ENCODE measurements at regions not wholly inside any gene's neighbourhood (a gene's known extent, or its start where the extent isn't known, plus 50 kb on each side); places are given as distances from the start of the nearest gene placed in this dataset.

DNA sequence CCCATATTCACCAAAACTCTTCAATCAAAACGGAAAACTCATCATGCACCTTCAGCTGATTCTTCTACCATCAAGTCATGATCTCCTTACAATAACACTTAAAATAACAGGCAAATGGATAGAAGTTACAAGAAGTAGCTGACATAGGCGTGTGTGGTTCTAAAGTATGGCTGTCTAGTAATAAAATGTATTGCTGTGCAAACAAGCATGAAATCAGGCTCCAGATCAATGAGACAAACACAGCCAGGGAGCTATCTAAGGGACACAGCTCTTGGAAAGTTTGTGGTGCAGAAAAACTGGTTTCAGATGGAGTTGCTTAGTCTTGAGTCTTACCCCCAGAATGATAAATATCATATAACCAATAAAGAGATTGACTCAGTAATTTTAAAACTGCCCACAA is 434.8 kb upstream of the NOX3 start:
- ChIA-PET RAD21 (ENCODE audit: low non-redundant PET in 1 of 2, low total read pairs in 2 of 2, uncharacterized antibody in 2 of 2, unreplicated experiment in 2 of 2) (no interaction called here), POLR2A (no interaction called here), CTCF (no interaction called here)
- Histone ChIP-seq H3K27me3 (ENCODE audit: insufficient read depth, low read length) (no peaks in the 10 kb centered on the region), H2AFZ (ENCODE audit: low read depth, low read length, poor library complexity, severe bottlenecking) (no peak overlapping the region), H3K4me3 (replicated peaks in 1 of 2; ENCODE audit: low read depth in 1 of 2, low read length in 2 of 2) (no peak overlapping the region), H3K27ac (ENCODE audit: low read depth, low read length) (no peak overlapping the region), H3K79me2 (ENCODE audit: insufficient read depth, low read length) (no peaks in the 10 kb centered on the region), H3K9me2 (ENCODE audit: insufficient read depth) (no peaks in the 10 kb centered on the region), H3K36me3 (ENCODE audit: control insufficient read depth in 1 of 2, insufficient read depth in 2 of 2, low read length in 2 of 2) (no peaks in the 10 kb centered on the region), H3K9me3 (ENCODE audit: control insufficient read depth in 1 of 2, insufficient read depth in 1 of 2, low read depth in 1 of 2, low read length in 2 of 2) (no peaks in the 10 kb centered on the region), H3K4me1 (ENCODE audit: control insufficient read depth in 1 of 2, insufficient read depth in 2 of 2, low read length in 2 of 2) (no peaks in the 10 kb centered on the region), H3K4me2 (ENCODE audit: low read length) (no peak overlapping the region), H4K20me1 (ENCODE audit: insufficient read depth) (no peaks in the 10 kb centered on the region), H3K9ac (ENCODE audit: low read length) (no peak overlapping the region)
- BruUV-seq (replicated peaks), result no TSS peak
- TF ChIP-seq EZH2 (IDR thresholded peaks at IDR 0.05), result no peak
- TF ChIP-seq, protein P1, sequence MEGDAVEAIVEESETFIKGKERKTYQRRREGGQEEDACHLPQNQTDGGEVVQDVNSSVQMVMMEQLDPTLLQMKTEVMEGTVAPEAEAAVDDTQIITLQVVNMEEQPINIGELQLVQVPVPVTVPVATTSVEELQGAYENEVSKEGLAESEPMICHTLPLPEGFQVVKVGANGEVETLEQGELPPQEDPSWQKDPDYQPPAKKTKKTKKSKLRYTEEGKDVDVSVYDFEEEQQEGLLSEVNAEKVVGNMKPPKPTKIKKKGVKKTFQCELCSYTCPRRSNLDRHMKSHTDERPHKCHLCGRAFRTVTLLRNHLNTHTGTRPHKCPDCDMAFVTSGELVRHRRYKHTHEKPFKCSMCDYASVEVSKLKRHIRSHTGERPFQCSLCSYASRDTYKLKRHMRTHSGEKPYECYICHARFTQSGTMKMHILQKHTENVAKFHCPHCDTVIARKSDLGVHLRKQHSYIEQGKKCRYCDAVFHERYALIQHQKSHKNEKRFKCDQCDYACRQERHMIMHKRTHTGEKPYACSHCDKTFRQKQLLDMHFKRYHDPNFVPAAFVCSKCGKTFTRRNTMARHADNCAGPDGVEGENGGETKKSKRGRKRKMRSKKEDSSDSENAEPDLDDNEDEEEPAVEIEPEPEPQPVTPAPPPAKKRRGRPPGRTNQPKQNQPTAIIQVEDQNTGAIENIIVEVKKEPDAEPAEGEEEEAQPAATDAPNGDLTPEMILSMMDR (IDR thresholded peaks at IDR 0.05 in 2 of 3, conservative IDR thresholded peaks at IDR 0.05 in 1 of 3; ENCODE audit: borderline replicate concordance in 1 of 3, insufficient read depth in 1 of 3, low read depth in 2 of 3, low read length in 2 of 3), result no peak
- DNase-seq (ENCODE audit: low read depth, low spot score) (no peak), ATAC-seq (no peak)
- intact Hi-C loops (cut with micrococcal nuclease), result no loop called here

DNA sequence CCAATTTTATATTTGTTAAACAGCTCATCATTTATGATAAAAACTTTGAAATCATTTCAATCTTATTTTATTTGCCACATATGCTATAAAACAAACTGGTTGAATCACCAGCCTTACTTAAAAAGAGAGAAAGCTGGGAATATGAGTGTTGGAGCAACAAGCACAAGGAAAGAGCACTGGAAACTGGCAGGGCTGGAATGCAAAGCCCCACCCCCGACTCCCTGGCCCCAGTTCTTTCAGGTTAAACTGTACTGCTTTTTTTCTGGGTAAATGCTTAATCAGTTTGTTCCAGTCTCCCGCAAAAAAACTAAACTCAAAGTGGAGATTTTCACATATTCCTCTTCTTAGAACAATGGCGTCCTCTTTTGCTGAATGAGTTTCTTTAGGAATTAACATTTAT is 433.8 kb upstream of the NOX3 start:
- Histone ChIP-seq H3K27me3 (ENCODE audit: insufficient read depth, low read length) (no peaks in the 10 kb centered on the region), H3K79me2 (ENCODE audit: insufficient read depth, low read length) (no peaks in the 10 kb centered on the region), H3K4me2 (ENCODE audit: low read length) (no peak overlapping the region), H3K36me3 (ENCODE audit: control insufficient read depth in 1 of 2, insufficient read depth in 2 of 2, low read length in 2 of 2) (no peaks in the 10 kb centered on the region), H2AFZ (ENCODE audit: low read depth, low read length, poor library complexity, severe bottlenecking) (no peak overlapping the region), H3K4me1 (ENCODE audit: control insufficient read depth in 1 of 2, insufficient read depth in 2 of 2, low read length in 2 of 2) (no peaks in the 10 kb centered on the region), H3K9ac (ENCODE audit: low read length) (no peak overlapping the region), H4K20me1 (ENCODE audit: insufficient read depth) (no peaks in the 10 kb centered on the region), H3K4me3 (replicated peaks in 1 of 2; ENCODE audit: low read depth in 1 of 2, low read length in 2 of 2) (no peak overlapping the region), H3K9me2 (ENCODE audit: insufficient read depth) (no peaks in the 10 kb centered on the region), H3K9me3 (ENCODE audit: control insufficient read depth in 1 of 2, insufficient read depth in 1 of 2, low read depth in 1 of 2, low read length in 2 of 2) (no peaks in the 10 kb centered on the region), H3K27ac (ENCODE audit: low read depth, low read length) (no peak overlapping the region)
- POLR2A ChIA-PET, result no interaction called here
- intact Hi-C loops (cut with micrococcal nuclease), result no loop called here
- CTCF ChIA-PET, result no interaction called here
- TF ChIP-seq SRF (IDR thresholded peaks at IDR 0.05; ENCODE audit: low read depth) (no peak), TCF7L2 (IDR thresholded peaks at IDR 0.05; ENCODE audit: borderline replicate concordance, extremely low read depth, insufficient read depth, insufficient read length) (no peak), FOSL1 (IDR thresholded peaks at IDR 0.05; ENCODE audit: low read depth) (no peak), JUND (IDR thresholded peaks at IDR 0.05) (no peak), SP1 (IDR thresholded peaks at IDR 0.05; ENCODE audit: low read depth) (no peak), RAD21 (IDR thresholded peaks at IDR 0.05; ENCODE audit: low read depth) (no peak)
- TF ChIP-seq, protein P2, sequence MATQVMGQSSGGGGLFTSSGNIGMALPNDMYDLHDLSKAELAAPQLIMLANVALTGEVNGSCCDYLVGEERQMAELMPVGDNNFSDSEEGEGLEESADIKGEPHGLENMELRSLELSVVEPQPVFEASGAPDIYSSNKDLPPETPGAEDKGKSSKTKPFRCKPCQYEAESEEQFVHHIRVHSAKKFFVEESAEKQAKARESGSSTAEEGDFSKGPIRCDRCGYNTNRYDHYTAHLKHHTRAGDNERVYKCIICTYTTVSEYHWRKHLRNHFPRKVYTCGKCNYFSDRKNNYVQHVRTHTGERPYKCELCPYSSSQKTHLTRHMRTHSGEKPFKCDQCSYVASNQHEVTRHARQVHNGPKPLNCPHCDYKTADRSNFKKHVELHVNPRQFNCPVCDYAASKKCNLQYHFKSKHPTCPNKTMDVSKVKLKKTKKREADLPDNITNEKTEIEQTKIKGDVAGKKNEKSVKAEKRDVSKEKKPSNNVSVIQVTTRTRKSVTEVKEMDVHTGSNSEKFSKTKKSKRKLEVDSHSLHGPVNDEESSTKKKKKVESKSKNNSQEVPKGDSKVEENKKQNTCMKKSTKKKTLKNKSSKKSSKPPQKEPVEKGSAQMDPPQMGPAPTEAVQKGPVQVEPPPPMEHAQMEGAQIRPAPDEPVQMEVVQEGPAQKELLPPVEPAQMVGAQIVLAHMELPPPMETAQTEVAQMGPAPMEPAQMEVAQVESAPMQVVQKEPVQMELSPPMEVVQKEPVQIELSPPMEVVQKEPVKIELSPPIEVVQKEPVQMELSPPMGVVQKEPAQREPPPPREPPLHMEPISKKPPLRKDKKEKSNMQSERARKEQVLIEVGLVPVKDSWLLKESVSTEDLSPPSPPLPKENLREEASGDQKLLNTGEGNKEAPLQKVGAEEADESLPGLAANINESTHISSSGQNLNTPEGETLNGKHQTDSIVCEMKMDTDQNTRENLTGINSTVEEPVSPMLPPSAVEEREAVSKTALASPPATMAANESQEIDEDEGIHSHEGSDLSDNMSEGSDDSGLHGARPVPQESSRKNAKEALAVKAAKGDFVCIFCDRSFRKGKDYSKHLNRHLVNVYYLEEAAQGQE (IDR thresholded peaks at IDR 0.05; ENCODE audit: low read depth), result no peak
- BruUV-seq (replicated peaks), result no TSS peak
- ATAC-seq, result no peak
- RAD21 ChIA-PET (ENCODE audit: low non-redundant PET in 1 of 2, low total read pairs in 2 of 2, uncharacterized antibody in 2 of 2, unreplicated experiment in 2 of 2), result no interaction called here
- no peak for DNase-seq (ENCODE audit: low read depth, low spot score)
